Activated naive CD8-positive, alpha-beta T cell treated with anti-CD3 and anti-CD28 coated beads, Interleukin-2, amount 50 U/mL, for 24 hours (primary cell): ENCODE measurements at regions not wholly inside any gene's neighbourhood (a gene's known extent, or its start where the extent isn't known, plus 50 kb on each side); places are given as distances from the start of the nearest gene placed in this dataset.
"Not testable (repeated sequence)": the region's sequence is repeated elsewhere in the genome, so short reads cannot be mapped to it uniquely, and the experiment has no call there.

Source experiments
- ATAC-seq: fragments of 150-1000 bp; cut with Tn5 transposase; one replicate; pipeline ENCODE4 v1.10.0; 2021
- DNase-seq: peaks from one replicate; pipeline ENCODE4 v3.0.0; 2021
- H3K27ac Mint-ChIP-seq: one replicate; pipeline ENCODE4 v1.8.0; 2021; ENCODE audit warnings: mild to moderate bottlenecking, mixed read lengths
- H3K27me3 Mint-ChIP-seq: one replicate; pipeline ENCODE4 v1.8.0; 2021; ENCODE audit warnings: mixed read lengths
- H3K36me3 Mint-ChIP-seq: one replicate; pipeline ENCODE4 v1.8.0; 2021; ENCODE audit warnings: low read depth, mixed read lengths
- H3K4me1 Mint-ChIP-seq: one replicate; pipeline ENCODE4 v1.8.0; 2021; ENCODE audit warnings: mixed read lengths
- H3K4me3 Mint-ChIP-seq: one replicate; pipeline ENCODE4 v1.8.0; 2021; ENCODE audit warnings: mild to moderate bottlenecking, moderate library complexity, mixed read lengths
- H3K9me3 Mint-ChIP-seq: one replicate; pipeline ENCODE4 v1.8.0; 2021; ENCODE audit warnings: mixed read lengths

GRCh38 chrX:26889574-26889973 is 573.6 kb downstream of the PPP4R3C start:
- no peak for DNase-seq
- H3K27ac Mint-ChIP-seq = no peak overlapping the region
- peaks cover 8% of the 10 kb centered on the region for H3K9me3 Mint-ChIP-seq
- no peaks in the 10 kb centered on the region for H3K27me3 Mint-ChIP-seq
- no peaks in the 10 kb centered on the region for H3K4me1 Mint-ChIP-seq
- ATAC-seq = no peak
- no peaks in the 10 kb centered on the region for H3K36me3 Mint-ChIP-seq
- H3K4me3 Mint-ChIP-seq = no peak overlapping the region

DNA sequence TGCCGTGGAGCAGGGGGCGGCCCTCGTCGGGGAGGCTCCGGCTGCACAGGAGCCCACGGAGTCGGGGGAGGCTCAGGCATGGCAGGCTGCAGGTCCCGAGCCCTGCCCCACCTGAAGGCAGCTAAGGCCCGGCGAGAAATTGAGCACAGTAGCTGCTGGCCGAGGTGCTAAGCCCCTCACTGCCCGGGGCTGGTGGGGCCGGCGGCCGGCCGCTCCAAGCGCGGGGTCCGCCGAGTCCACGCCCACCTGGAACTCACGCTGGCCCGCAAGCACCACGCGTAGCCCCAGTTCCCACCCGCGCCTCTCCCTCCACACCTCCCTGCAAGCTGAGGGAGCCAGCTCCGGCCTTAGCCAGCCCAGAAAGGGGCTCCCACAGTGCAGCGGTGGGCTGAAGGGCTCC is 589.4 kb downstream of the PPP4R3C start:
- no peak overlapping the region for H3K27ac Mint-ChIP-seq
- no peaks in the 10 kb centered on the region for H3K36me3 Mint-ChIP-seq
- H3K9me3 Mint-ChIP-seq = no peaks in the 10 kb centered on the region
- no peak overlapping the region for H3K4me3 Mint-ChIP-seq
- H3K4me1 Mint-ChIP-seq = no peaks in the 10 kb centered on the region
- no peak for DNase-seq
- no peak for ATAC-seq
- no peaks in the 10 kb centered on the region for H3K27me3 Mint-ChIP-seq

GRCh38 chrX:26871967-26872366 is 591.2 kb downstream of the PPP4R3C start:
- Mint-ChIP-seq H3K27ac (no peak overlapping the region), H3K4me1 (no peaks in the 10 kb centered on the region), H3K4me3 (no peak overlapping the region)

DNA sequence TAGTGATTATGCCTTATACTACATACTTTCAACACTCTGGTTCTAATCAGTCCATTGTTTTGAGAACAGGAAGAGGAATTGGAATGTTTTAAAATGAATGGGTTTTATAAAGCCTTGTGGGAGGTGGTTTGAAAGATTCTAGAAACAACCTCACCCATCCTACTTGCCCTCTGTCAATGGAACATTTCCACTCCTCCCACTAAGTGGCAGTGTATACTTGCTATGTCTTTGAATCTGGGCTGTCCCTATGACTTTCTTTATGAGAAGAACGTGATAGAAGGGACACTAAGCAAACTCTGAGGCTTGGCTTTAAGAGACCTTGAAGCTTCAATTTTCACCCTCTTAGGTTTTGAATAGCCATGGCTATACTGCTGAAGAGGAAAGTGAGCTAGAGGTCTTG is 611.2 kb downstream of the PPP4R3C start:
- no peak overlapping the region for H3K4me3 Mint-ChIP-seq
- no peaks in the 10 kb centered on the region for H3K36me3 Mint-ChIP-seq
- no peaks in the 10 kb centered on the region for H3K9me3 Mint-ChIP-seq
- no peak for ATAC-seq
- no peaks in the 10 kb centered on the region for H3K27me3 Mint-ChIP-seq
- no peaks in the 10 kb centered on the region for H3K4me1 Mint-ChIP-seq
- no peak overlapping the region for H3K27ac Mint-ChIP-seq
- no peak for DNase-seq

More at GRCh38 chrX:26871967-26872366, 591.2 kb downstream of the PPP4R3C start:
- no peaks in the 10 kb centered on the region for H3K36me3 Mint-ChIP-seq
- ATAC-seq (no peak), DNase-seq (no peak)
- no peaks in the 10 kb centered on the region for H3K27me3 Mint-ChIP-seq
- H3K9me3 Mint-ChIP-seq = no peaks in the 10 kb centered on the region

DNA sequence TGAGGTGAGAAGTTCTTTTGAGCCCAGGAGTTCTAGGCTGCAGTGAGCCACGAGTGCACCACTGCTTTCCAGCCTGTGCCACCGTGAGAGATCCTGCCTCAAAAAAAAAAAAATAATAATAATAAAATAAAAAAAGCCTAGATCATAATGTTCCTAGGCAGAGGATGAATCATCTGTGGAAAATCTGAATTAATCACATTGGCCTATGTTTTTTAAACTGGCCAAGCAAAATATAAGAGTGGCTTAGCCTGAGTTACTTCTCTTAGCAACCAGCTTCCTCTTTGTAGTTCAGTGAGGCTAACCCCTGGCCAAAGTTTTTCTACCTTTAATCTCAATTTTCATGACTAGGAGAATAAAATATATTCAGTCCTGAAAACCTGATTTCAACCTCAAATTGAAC is 614.6 kb downstream of the PPP4R3C start:
- ATAC-seq (no peak), DNase-seq (no peak)
- H3K9me3 Mint-ChIP-seq = no peaks in the 10 kb centered on the region
- H3K36me3 Mint-ChIP-seq = no peaks in the 10 kb centered on the region
- no peak overlapping the region for H3K4me3 Mint-ChIP-seq
- no peaks in the 10 kb centered on the region for H3K4me1 Mint-ChIP-seq
- no peak overlapping the region for H3K27ac Mint-ChIP-seq
- no peaks in the 10 kb centered on the region for H3K27me3 Mint-ChIP-seq

- no peaks in the 10 kb centered on the region for H3K9me3 Mint-ChIP-seq
- no peak overlapping the region for H3K27ac Mint-ChIP-seq
- no peaks in the 10 kb centered on the region for H3K27me3 Mint-ChIP-seq
- DNase-seq = no peak
- H3K4me3 Mint-ChIP-seq = no peak overlapping the region
- no peaks in the 10 kb centered on the region for H3K4me1 Mint-ChIP-seq
- no peak for ATAC-seq
- no peaks in the 10 kb centered on the region for H3K36me3 Mint-ChIP-seq
Measured at GRCh38 chrX:26845056-26845455, 618.1 kb downstream of the PPP4R3C start.

GRCh38 chrX:26822448-26822847 is 606.5 kb downstream of the MAGEB5 start:
- ATAC-seq (no peak), DNase-seq (no peak)
- Mint-ChIP-seq H3K4me3 (no peak overlapping the region), H3K27me3 (no peaks in the 10 kb centered on the region), H3K4me1 (no peaks in the 10 kb centered on the region), H3K27ac (no peak overlapping the region), H3K9me3 (no peaks in the 10 kb centered on the region), H3K36me3 (no peaks in the 10 kb centered on the region)

DNA sequence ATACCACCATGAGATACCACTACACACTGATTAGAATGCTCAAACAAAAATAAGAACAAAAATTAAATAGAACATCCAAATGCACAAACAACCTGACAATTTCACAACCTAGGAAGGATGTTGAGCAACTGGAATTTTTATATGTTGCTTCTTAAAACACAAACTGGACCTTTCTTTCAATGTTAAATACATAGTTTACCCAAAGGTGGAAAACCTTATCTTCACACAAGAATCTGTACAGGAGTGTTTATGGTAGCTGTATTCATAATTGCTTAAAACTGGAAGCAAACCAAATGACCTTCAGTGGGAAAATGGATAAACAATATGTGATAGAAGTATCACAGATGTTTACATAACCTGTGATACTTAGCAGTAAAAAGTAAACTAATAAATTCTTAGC is 573.8 kb downstream of the MAGEB5 start:
- no peak overlapping the region for H3K4me3 Mint-ChIP-seq
- H3K36me3 Mint-ChIP-seq = no peaks in the 10 kb centered on the region
- no peaks in the 10 kb centered on the region for H3K27me3 Mint-ChIP-seq
- no peak for DNase-seq
- no peaks in the 10 kb centered on the region for H3K9me3 Mint-ChIP-seq
- ATAC-seq = no peak
- H3K4me1 Mint-ChIP-seq = no peaks in the 10 kb centered on the region
- H3K27ac Mint-ChIP-seq = no peak overlapping the region

DNA sequence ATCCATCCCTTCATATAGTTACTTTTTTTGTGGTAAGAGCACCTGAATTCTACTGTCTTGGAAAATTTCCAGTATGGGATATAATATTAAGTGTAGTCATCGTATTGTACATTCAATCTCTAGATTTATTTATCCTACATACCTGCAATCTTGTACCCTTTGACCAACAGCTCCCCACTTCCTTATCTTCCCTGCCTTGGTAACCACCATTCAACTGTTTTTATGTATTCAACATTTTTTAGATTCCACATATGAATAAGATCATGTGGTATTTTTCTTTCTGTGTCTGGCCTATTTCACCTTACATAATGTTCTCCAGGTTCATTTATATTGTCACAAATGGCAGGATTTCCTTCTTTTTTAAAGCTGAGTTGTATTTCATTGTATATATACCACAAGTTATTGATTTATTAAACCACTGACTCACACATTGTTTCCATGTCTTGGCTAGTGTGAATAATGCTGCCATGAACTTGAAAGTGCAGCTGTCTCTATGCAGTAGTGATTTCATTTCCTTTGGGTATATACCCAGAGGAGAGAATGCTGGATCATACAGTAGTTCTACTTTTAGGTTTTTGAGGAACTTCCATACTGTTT is 572.5 kb downstream of the MAGEB5 start:
- Mint-ChIP-seq H3K27ac (no peak overlapping the region), H3K27me3 (no peaks in the 10 kb centered on the region), H3K4me1 (no peaks in the 10 kb centered on the region), H3K36me3 (no peaks in the 10 kb centered on the region), H3K4me3 (no peak overlapping the region), H3K9me3 (no peaks in the 10 kb centered on the region)
- DNase-seq (no peak), ATAC-seq (no peak)

DNA sequence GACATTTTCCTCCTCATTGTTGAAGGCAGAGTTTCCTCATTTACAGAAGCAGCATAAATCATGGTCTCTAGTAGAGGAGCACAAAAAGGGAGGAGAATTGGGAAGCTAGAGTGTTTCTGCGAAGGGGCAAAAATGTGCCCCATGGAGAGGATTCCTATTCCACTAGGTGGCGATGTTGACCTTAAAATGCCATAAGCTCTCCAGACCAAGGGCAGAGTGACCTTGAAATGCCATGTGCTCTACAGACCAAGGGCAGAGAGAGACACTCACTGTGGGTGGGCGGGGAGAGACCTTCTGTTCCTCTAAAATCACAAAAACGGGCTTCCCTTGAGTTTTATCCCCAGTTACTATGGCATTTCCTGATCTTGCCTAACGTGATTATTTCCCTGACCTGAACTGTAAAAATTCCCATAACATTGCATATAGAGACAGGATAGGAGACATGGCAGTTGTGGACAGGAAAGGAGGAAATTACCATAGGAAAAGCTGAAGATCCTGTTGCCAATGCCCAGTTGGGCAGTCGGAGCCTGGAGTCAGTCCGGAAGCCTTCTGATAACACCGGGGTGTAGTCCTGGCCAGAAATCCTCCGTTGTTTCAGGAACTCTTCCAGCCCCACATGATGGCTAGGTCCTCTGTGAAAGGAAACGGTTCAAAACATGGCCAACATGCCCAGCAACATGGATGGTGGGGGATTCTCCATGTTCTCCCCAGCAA is 567.7 kb downstream of the MAGEB5 start:
- no peak for ATAC-seq
- H3K4me3 Mint-ChIP-seq = no peak overlapping the region

DNA sequence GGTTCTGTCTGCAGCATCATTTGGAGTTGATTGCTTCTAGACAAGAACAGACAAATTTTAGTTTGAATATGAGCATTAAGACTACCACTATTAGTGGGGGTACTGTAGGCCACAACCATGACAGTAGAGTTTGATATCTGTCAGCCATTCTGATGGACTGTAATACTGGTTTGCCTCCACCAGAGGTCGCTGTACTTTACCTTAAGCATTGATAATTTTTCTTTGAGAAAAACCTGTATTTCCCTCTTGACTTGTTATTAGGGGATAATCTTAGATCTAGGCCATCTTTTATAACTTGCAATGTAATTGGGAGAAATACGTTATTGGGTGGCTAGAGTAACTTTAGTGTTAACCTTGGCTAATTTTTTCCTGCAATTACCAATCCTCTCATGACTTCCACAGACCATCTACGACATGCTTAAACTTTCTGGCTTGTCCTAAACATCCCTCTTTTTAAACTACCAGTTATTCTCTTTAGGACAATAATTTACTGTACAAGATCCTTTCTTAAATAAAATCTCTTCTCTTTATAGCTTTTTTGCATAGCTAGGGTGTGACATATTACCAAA is 562.4 kb downstream of the MAGEB5 start:
- DNase-seq (no peak), ATAC-seq (no peak)
- peaks cover 8% of the 10 kb centered on the region for H3K9me3 Mint-ChIP-seq
- no peak overlapping the region for H3K4me3 Mint-ChIP-seq
- no peak overlapping the region for H3K27ac Mint-ChIP-seq
- no peaks in the 10 kb centered on the region for H3K4me1 Mint-ChIP-seq
- no peaks in the 10 kb centered on the region for H3K27me3 Mint-ChIP-seq
- H3K36me3 Mint-ChIP-seq = no peaks in the 10 kb centered on the region

More for the DNA sequence above, 567.7 kb downstream of the MAGEB5 start:
- Mint-ChIP-seq H3K27me3 (no peaks in the 10 kb centered on the region), H3K36me3 (no peaks in the 10 kb centered on the region), H3K27ac (no peak overlapping the region), H3K9me3 (peaks cover under 1% of the 10 kb centered on the region), H3K4me1 (no peaks in the 10 kb centered on the region)
- DNase-seq = no peak

- no peak overlapping the region for H3K27ac Mint-ChIP-seq
Measured at GRCh38 chrX:26762253-26762652, 546.3 kb downstream of the MAGEB5 start.

GRCh38 chrX:26755760-26756159 is 539.8 kb downstream of the MAGEB5 start:
- not testable (repeated sequence) for H3K4me3 Mint-ChIP-seq, H3K36me3 Mint-ChIP-seq, DNase-seq, H3K9me3 Mint-ChIP-seq, H3K27me3 Mint-ChIP-seq, H3K27ac Mint-ChIP-seq, ATAC-seq, H3K4me1 Mint-ChIP-seq

More at GRCh38 chrX:26762253-26762652, 546.3 kb downstream of the MAGEB5 start:
- no peak for DNase-seq
- Mint-ChIP-seq H3K4me1 (no peaks in the 10 kb centered on the region), H3K9me3 (no peaks in the 10 kb centered on the region), H3K4me3 (no peak overlapping the region), H3K27me3 (no peaks in the 10 kb centered on the region), H3K36me3 (no peaks in the 10 kb centered on the region)
- no peak for ATAC-seq

GRCh38 chrX:26747877-26748276 is 531.9 kb downstream of the MAGEB5 start:
- Mint-ChIP-seq H3K27me3 (no peaks in the 10 kb centered on the region), H3K4me1 (no peaks in the 10 kb centered on the region), H3K36me3 (no peaks in the 10 kb centered on the region), H3K4me3 (no peak overlapping the region), H3K9me3 (no peaks in the 10 kb centered on the region), H3K27ac (no peak overlapping the region)
- no peak for ATAC-seq
- DNase-seq = no peak

DNA sequence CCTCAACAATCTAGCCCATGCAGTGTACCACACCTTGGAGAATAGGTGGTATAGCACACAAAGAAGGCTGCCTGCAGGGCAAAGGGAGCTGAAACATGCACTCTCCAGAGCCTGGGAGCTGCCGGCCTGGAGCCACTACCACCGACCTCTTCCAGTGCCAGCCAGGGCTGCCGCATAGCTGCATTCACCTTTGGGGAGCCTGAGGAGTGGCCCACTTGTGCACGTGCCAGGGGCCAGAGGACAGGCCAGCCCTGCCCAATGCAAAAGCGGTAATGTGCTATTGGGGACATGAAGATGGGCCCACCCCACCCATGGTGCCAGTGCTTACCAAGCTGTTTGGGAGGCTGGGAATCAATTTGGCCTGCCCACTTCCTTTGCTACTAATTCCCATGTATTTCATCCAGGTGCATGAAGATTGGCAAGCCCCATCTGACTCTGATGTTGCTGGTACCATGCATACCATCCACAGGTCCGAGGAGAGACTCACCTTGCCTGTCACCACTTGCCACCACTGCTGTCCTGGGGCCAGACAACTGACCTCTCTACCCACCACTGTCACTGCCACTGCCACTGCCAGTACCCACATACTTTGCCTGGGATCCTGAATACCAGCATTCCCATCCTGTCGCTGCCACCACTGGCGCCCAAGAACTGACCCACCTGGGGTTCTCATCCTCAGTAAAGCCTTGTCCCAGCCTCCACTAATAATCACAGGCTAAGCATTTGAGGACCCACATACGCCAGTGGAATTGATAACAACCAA is 506.9 kb downstream of the MAGEB5 start:
- H3K36me3 Mint-ChIP-seq = no peaks in the 10 kb centered on the region

More for the DNA sequence above, 506.9 kb downstream of the MAGEB5 start:
- DNase-seq = no peak
- H3K27ac Mint-ChIP-seq = no peak overlapping the region
- peaks cover 7% of the 10 kb centered on the region for H3K9me3 Mint-ChIP-seq
- no peak overlapping the region for H3K4me3 Mint-ChIP-seq
- H3K27me3 Mint-ChIP-seq = no peaks in the 10 kb centered on the region
- no peak for ATAC-seq
- no peaks in the 10 kb centered on the region for H3K4me1 Mint-ChIP-seq
